Hematopoietic multipotent progenitor cell (in vitro differentiated cells): ENCODE measurements at regions not wholly inside any gene's neighbourhood (a gene's known extent, or its start where the extent isn't known, plus 50 kb on each side); places are given as distances from the start of the nearest gene placed in this dataset.

Experiments
- DNase-seq, 3 donors: peaks; one replicate each; pipeline ENCODE4 v3.0.0-alpha.2; 2011 to 2015; ENCODE audit warnings: low read depth in 2 of 3, low spot score in 2 of 3

- DNase-seq, result no peak
Observed at GRCh38 chr6:14807971-14808370, 437.9 kb upstream of the JARID2 start.

GRCh38 chr6:14810021-14810420 is 435.8 kb upstream of the JARID2 start:
- no peak for DNase-seq

GRCh38 chr6:14811775-14812428 is 434.0 kb upstream of the JARID2 start:
- DNase-seq, result no peak

GRCh38 chr6:14814016-14814415 is 431.9 kb upstream of the JARID2 start:
- no peak for DNase-seq

- no peak for DNase-seq
Observed at GRCh38 chr6:14816116-14816859, 429.6 kb upstream of the JARID2 start.

GRCh38 chr6:14817074-14817473 is 428.8 kb upstream of the JARID2 start:
- no peak for DNase-seq

GRCh38 chr6:14818422-14818884 is 427.4 kb upstream of the JARID2 start:
- no peak for DNase-seq

GRCh38 chr6:14819001-14819400 is 426.9 kb upstream of the JARID2 start:
- no peak for DNase-seq

- DNase-seq, result no peak
Observed at GRCh38 chr6:14819840-14820420, 425.9 kb upstream of the JARID2 start.

- no peak for DNase-seq
Observed at GRCh38 chr6:14822012-14822553, 423.8 kb upstream of the JARID2 start.

GRCh38 chr6:14822679-14823078 is 423.2 kb upstream of the JARID2 start:
- DNase-seq, result no peak

GRCh38 chr6:14824060-14824459 is 421.8 kb upstream of the JARID2 start:
- no peak for DNase-seq

GRCh38 chr6:14824484-14825275 is 421.2 kb upstream of the JARID2 start:
- DNase-seq, result no peak

- DNase-seq, result no peak
Observed at GRCh38 chr6:14826456-14826855, 419.4 kb upstream of the JARID2 start.

GRCh38 chr6:14827354-14827753 is 418.5 kb upstream of the JARID2 start:
- no peak for DNase-seq

GRCh38 chr6:14828201-14828611 is 417.7 kb upstream of the JARID2 start:
- DNase-seq, result no peak

- DNase-seq, result no peak
Observed at GRCh38 chr6:14831070-14831469, 414.8 kb upstream of the JARID2 start.

- no peak for DNase-seq
Observed at GRCh38 chr6:14831937-14832336, 413.9 kb upstream of the JARID2 start.

GRCh38 chr6:14832427-14832826 is 413.4 kb upstream of the JARID2 start:
- DNase-seq, result no peak

GRCh38 chr6:14834851-14835530 is 410.9 kb upstream of the JARID2 start:
- DNase-seq, result no peak
